ENCODE measurements at regions not wholly inside any gene's neighbourhood (a gene's known extent, or its start where the extent isn't known, plus 50 kb on each side); places are given as distances from the start of the nearest gene placed in this dataset.

- no peak for FAIRE-seq
These were observed 1061.6 kb upstream of the FAM98A start for GRCh38 chr2:34660741-34661140.

GRCh38 chr2:34656632-34657031 is 1057.5 kb upstream of the FAM98A start:
- no peak for FAIRE-seq

GRCh38 chr2:34652636-34653035 is 1053.5 kb upstream of the FAM98A start:
- no peak for FAIRE-seq

- FAIRE-seq = no peak
These were observed 1047.8 kb upstream of the FAM98A start for GRCh38 chr2:34646901-34647300.

- FAIRE-seq = no peak
These were observed 1033.2 kb upstream of the FAM98A start for GRCh38 chr2:34632327-34632726.

GRCh38 chr2:34627003-34627402 is 1027.9 kb upstream of the FAM98A start:
- FAIRE-seq = no peak

- FAIRE-seq = no peak
These were observed 1005.1 kb upstream of the FAM98A start for GRCh38 chr2:34604164-34604563.

GRCh38 chr2:34602262-34602661 is 1003.2 kb upstream of the FAM98A start:
- FAIRE-seq = no peak

- FAIRE-seq = no peak
These were observed 1002.5 kb upstream of the FAM98A start for GRCh38 chr2:34601561-34601960.

- FAIRE-seq = no peak
These were observed 979.5 kb upstream of the FAM98A start for GRCh38 chr2:34578641-34579040.

GRCh38 chr2:34570266-34570872 is 971.3 kb upstream of the FAM98A start:
- FAIRE-seq = no peak

GRCh38 chr2:34567128-34567527 is 968.0 kb upstream of the FAM98A start:
- no peak for FAIRE-seq

GRCh38 chr2:34552337-34552736 is 953.2 kb upstream of the FAM98A start:
- no peak for FAIRE-seq

GRCh38 chr2:34549710-34550345 is 950.7 kb upstream of the FAM98A start:
- FAIRE-seq = no peak

- FAIRE-seq = no peak
These were observed 948.8 kb upstream of the FAM98A start for GRCh38 chr2:34547900-34548299.

- FAIRE-seq = no peak
These were observed 948.2 kb upstream of the FAM98A start for GRCh38 chr2:34547340-34547739.

GRCh38 chr2:34545486-34546136 is 946.5 kb upstream of the FAM98A start:
- FAIRE-seq = no peak

GRCh38 chr2:34534761-34535160 is 935.7 kb upstream of the FAM98A start:
- no peak for FAIRE-seq

GRCh38 chr2:34534341-34534740 is 935.2 kb upstream of the FAM98A start:
- FAIRE-seq = no peak

GRCh38 chr2:34533585-34534183 is 934.6 kb upstream of the FAM98A start:
- no peak for FAIRE-seq

GRCh38 chr2:34529965-34530364 is 930.9 kb upstream of the FAM98A start:
- FAIRE-seq = no peak

- FAIRE-seq = no peak
These were observed 924.9 kb upstream of the FAM98A start for GRCh38 chr2:34523958-34524514.

GRCh38 chr2:34519659-34520058 is 920.6 kb upstream of the FAM98A start:
- FAIRE-seq = no peak

GRCh38 chr2:34498561-34498960 is 899.5 kb upstream of the FAM98A start:
- FAIRE-seq = no peak

Measured in colon (tissue), 2 donors.